HCT116 (cell line): ENCODE measurements at regions not wholly inside any gene's neighbourhood (a gene's known extent, or its start where the extent isn't known, plus 50 kb on each side); places are given as distances from the start of the nearest gene placed in this dataset.

ENCODE experiments used
- ATAC-seq: fragments of 200-7000 bp; cut with Tn5 transposase; 2 replicates; pipeline ENCODE4 v1.9.1; 2020; ENCODE audit warnings: mild to moderate bottlenecking, moderate library complexity
- BruUV-seq: library from RNA; stranded (reverse); fragments of 400-500 nt; replicated peaks from 2 replicates; lab custom pipeline; 2021; lab: Mats Ljungman, UMichigan
- CTCF ChIA-PET: fragments of 300-600 bp; sonication (Branson Sonifier 250); formaldehyde crosslinking; loops from one replicate; lab custom pipeline; 2021; ENCODE audit warnings: antibody characterized with exemption; lab: Charles Lee
- POLR2A ChIA-PET: fragments of 300-600, 350-600 bp; sonication (Branson Sonifier 250); formaldehyde crosslinking; loops from one replicate; lab custom pipeline; 2021; ENCODE audit warnings: antibody characterized with exemption; lab: Charles Lee
- RAD21 ChIA-PET, 2 experiments: fragments of 300-600 bp; sonication (Branson Sonifier 250); formaldehyde crosslinking; loops; one replicate each; lab custom pipeline; 2023; ENCODE audit warnings: low total read pairs in 2 of 2; ENCODE audit not compliant: uncharacterized antibody in 2 of 2, unreplicated experiment in 2 of 2, low non-redundant PET in 1 of 2; lab: Charles Lee
- DNase-seq: peaks from one replicate; pipeline ENCODE4 v3.0.0-alpha.2; 2010; ENCODE audit warnings: low read depth, low spot score
- H2AFZ ChIP-seq: fragments of 200-600 bp; shearing (Covaris generic), sonication (generic); 2 replicates; pipeline ENCODE4 v1.6.1; 2017; ENCODE audit warnings: low read depth, mixed run types, mixed read lengths, antibody characterized with exemption, low read length; ENCODE audit not compliant: poor library complexity, severe bottlenecking
- H3K27ac ChIP-seq: 2 replicates; pipeline ENCODE4 v1.5.1; 2012; ENCODE audit warnings: low read depth, low read length
- H3K27me3 ChIP-seq: fragments of 200-600 bp; sonication (generic); 2 replicates; pipeline ENCODE4 v1.6.1; 2016; ENCODE audit warnings: mixed run types, low read length, mixed read lengths; ENCODE audit not compliant: insufficient read depth
- H3K36me3 ChIP-seq, 2 experiments: fragments of 200-500 bp in 1 of 2; fragments of 200-600 bp in 1 of 2; sonication (Bioruptor generic) in 1 of 2; sonication (generic) in 1 of 2; 2 replicates each; pipeline versions ENCODE4 v1.5.1 to v1.6.1; 2014 to 2016; ENCODE audit warnings: low read length in 2 of 2, inconsistent platforms in 1 of 2, mixed read lengths in 1 of 2, mixed run types in 1 of 2; ENCODE audit not compliant: insufficient read depth in 2 of 2, control insufficient read depth in 1 of 2
- H3K4me1 ChIP-seq, 2 experiments: fragments of 200-600 bp in 1 of 2; sonication (generic) in 1 of 2; 2 replicates each; pipeline versions ENCODE4 v1.5.1 to v1.6.1; 2012 to 2017; ENCODE audit warnings: low read length in 2 of 2, inconsistent platforms in 1 of 2, mild to moderate bottlenecking in 1 of 2, mixed read lengths in 1 of 2, mixed run types in 1 of 2, moderate library complexity in 1 of 2; ENCODE audit not compliant: insufficient read depth in 2 of 2, control insufficient read depth in 1 of 2
- H3K4me2 ChIP-seq: fragments of 200-600 bp; sonication (generic); 2 replicates; pipeline ENCODE4 v1.6.1; 2017; ENCODE audit warnings: mixed run types, low read length, mixed read lengths
- H3K4me3 ChIP-seq, 2 experiments: fragments of 200-600 bp in 1 of 2; sonication (generic) in 1 of 2; replicated peaks in 1 of 2; 2 replicates each; pipeline ENCODE4 v1.5.1; 2011 to 2016; ENCODE audit warnings: low read length in 2 of 2, control low read depth in 1 of 2, low read depth in 1 of 2, mild to moderate bottlenecking in 1 of 2, mixed read lengths in 1 of 2, mixed run types in 1 of 2
- H3K79me2 ChIP-seq: fragments of 200-600 bp; sonication (generic); 2 replicates; pipeline ENCODE4 v1.6.1; 2017; ENCODE audit warnings: mild to moderate bottlenecking, mixed run types, low read length, moderate library complexity, mixed read lengths; ENCODE audit not compliant: insufficient read depth
- H3K9ac ChIP-seq: fragments of 200-600 bp; sonication (generic); 2 replicates; pipeline ENCODE4 v1.6.1; 2016; ENCODE audit warnings: low read length, mixed read lengths
- H3K9me2 ChIP-seq: fragments of 200-600 bp; sonication (generic), shearing (Covaris generic); 2 replicates; pipeline ENCODE4 v1.6.1; 2017; ENCODE audit warnings: mixed run types, mild to moderate bottlenecking, moderate library complexity; ENCODE audit not compliant: insufficient read depth
- H3K9me3 ChIP-seq, 2 experiments: fragments of 200-500 bp in 1 of 2; fragments of 200-600 bp in 1 of 2; sonication (Bioruptor generic) in 1 of 2; sonication (generic) in 1 of 2; 2 replicates each; pipeline ENCODE4 v1.6.1; 2014 to 2017; ENCODE audit warnings: low read length in 2 of 2, mixed read lengths in 2 of 2, inconsistent platforms in 1 of 2, low read depth in 1 of 2, mild to moderate bottlenecking in 1 of 2, mixed run types in 1 of 2, moderate library complexity in 1 of 2; ENCODE audit not compliant: control insufficient read depth in 1 of 2, insufficient read depth in 1 of 2
- H4K20me1 ChIP-seq: fragments of 200-600 bp; sonication (generic), shearing (Covaris generic); 2 replicates; pipeline ENCODE4 v1.6.1; 2017; ENCODE audit warnings: mixed run types, mild to moderate bottlenecking, moderate library complexity; ENCODE audit not compliant: insufficient read depth
- CTCF ChIP-seq, 3 experiments: fragments of 200-600 bp in 1 of 3; sonication (generic) in 1 of 3; IDR thresholded peaks in 2 of 3; conservative IDR thresholded peaks in 1 of 3; 2 replicates each; pipeline ENCODE4 v1.5.1; 2012 to 2017; ENCODE audit warnings: low read depth in 2 of 3, low read length in 2 of 3, antibody characterized with exemption in 1 of 3, borderline replicate concordance in 1 of 3, control low read depth in 1 of 3, mild to moderate bottlenecking in 1 of 3, mixed read lengths in 1 of 3, mixed run types in 1 of 3, moderate library complexity in 1 of 3; ENCODE audit not compliant: insufficient read depth in 1 of 3
- EGR1 ChIP-seq: IDR thresholded peaks from 2 replicates; pipeline ENCODE4 v1.6.1; 2012; ENCODE audit warnings: low read depth
- ELF1 ChIP-seq: IDR thresholded peaks from 2 replicates; pipeline ENCODE4 v1.6.1; 2012; ENCODE audit warnings: low read depth, borderline replicate concordance
- EZH2 ChIP-seq: fragments of 200-600 bp; sonication (generic); IDR thresholded peaks from 2 replicates; pipeline ENCODE4 v1.6.1; 2017; ENCODE audit warnings: antibody characterized with exemption, mixed run types
- EZH2phosphoT487 ChIP-seq: fragments of 200-600 bp; IDR thresholded peaks from 2 replicates; pipeline ENCODE4 v1.6.1; 2018; ENCODE audit warnings: antibody characterized with exemption, borderline replicate concordance
- FOSL1 ChIP-seq: IDR thresholded peaks from 2 replicates; pipeline ENCODE4 v1.6.1; 2012; ENCODE audit warnings: low read depth
- JUND ChIP-seq: IDR thresholded peaks from 2 replicates; pipeline ENCODE4 v1.6.1; 2012
- MAX ChIP-seq: IDR thresholded peaks from 2 replicates; pipeline ENCODE4 v1.6.1; 2012
- POLR2A ChIP-seq: IDR thresholded peaks from 2 replicates; pipeline ENCODE4 v1.7.0; 2011; ENCODE audit warnings: borderline replicate concordance; ENCODE audit not compliant: insufficient read depth, insufficient read length; ENCODE audit errors: extremely low read depth
- RAD21 ChIP-seq: IDR thresholded peaks from 2 replicates; pipeline ENCODE4 v1.6.1; 2012; ENCODE audit warnings: low read depth, mild to moderate bottlenecking
- REST ChIP-seq: IDR thresholded peaks from 2 replicates; pipeline ENCODE4 v1.6.1; 2012; ENCODE audit warnings: low read depth
- SP1 ChIP-seq: IDR thresholded peaks from 2 replicates; pipeline ENCODE4 v1.6.1; 2012; ENCODE audit warnings: low read depth
- SRF ChIP-seq: IDR thresholded peaks from 2 replicates; pipeline ENCODE4 v1.6.1; 2012; ENCODE audit warnings: low read depth
- TCF7L2 ChIP-seq: IDR thresholded peaks from 2 replicates; pipeline ENCODE4 v1.7.0; 2011; ENCODE audit warnings: borderline replicate concordance, inconsistent platforms; ENCODE audit not compliant: insufficient read depth, insufficient read length; ENCODE audit errors: extremely low read depth
- YY1 ChIP-seq: IDR thresholded peaks from 2 replicates; pipeline ENCODE4 v1.6.1; 2011; ENCODE audit warnings: low read length, low read depth, moderate library complexity, mild to moderate bottlenecking; ENCODE audit not compliant: insufficient replicate concordance; ENCODE audit errors: extremely low read depth
- ZBTB33 ChIP-seq: IDR thresholded peaks from 2 replicates; pipeline ENCODE4 v1.6.1; 2011; ENCODE audit warnings: mild to moderate bottlenecking, low read length, moderate library complexity; ENCODE audit not compliant: insufficient replicate concordance; ENCODE audit errors: extremely low read depth
- ZFX ChIP-seq: fragments of 450-650 bp; IDR thresholded peaks from 2 replicates; pipeline ENCODE4 v1.6.1; 2017
- ZNF274 ChIP-seq: fragments of 200-500 bp; sonication (Bioruptor generic); IDR thresholded peaks from 2 replicates; pipeline ENCODE4 v1.6.1; 2014; ENCODE audit warnings: mild to moderate bottlenecking, low read depth, low read length, inconsistent platforms
- intact Hi-C: fragments of 100-400 bp; cut with micrococcal nuclease; formaldehyde crosslinking; loops from 2 replicates; pipeline ENCODE4 v1.10.0; 2022

GRCh38 chr10:123522702-123523312 lies 143.3 kb upstream of the GPR26 start:
- no peak for ATAC-seq
- Histone ChIP-seq H4K20me1 (no peaks in the 10 kb centered on the region), H3K27ac (no peak overlapping the region)
- RAD21 ChIA-PET = no interaction called here
- intact Hi-C loops = no loop called here
- TF ChIP-seq FOSL1 = no peak
- TF ChIP-seq EGR1 = no peak
- no peak for TF ChIP-seq ZNF274
- TF ChIP-seq POLR2A = no peak
- no peak for TF ChIP-seq RAD21
- TF ChIP-seq REST = no peak
- no peak for TF ChIP-seq CTCF (IDR thresholded peaks at IDR 0.05 in 2 of 3, conservative IDR thresholded peaks at IDR 0.05 in 1 of 3; ENCODE audit: borderline replicate concordance in 1 of 3, insufficient read depth in 1 of 3, low read depth in 2 of 3, low read length in 2 of 3)
- no peak for TF ChIP-seq JUND
- no peak for TF ChIP-seq SRF
- no peak for TF ChIP-seq YY1
- no peak for TF ChIP-seq SP1
- no peak for TF ChIP-seq ZFX
- TF ChIP-seq TCF7L2 = no peak
- no peak for TF ChIP-seq MAX
- TF ChIP-seq EZH2 = no peak
- TF ChIP-seq EZH2phosphoT487 = no peak
- no peak for TF ChIP-seq ZBTB33
- no peak for TF ChIP-seq ELF1
- TF ChIP-seq, all 23 proteins: peak for 0
- H3K36me3 ChIP-seq = no peaks in the 10 kb centered on the region
- H3K9me2 ChIP-seq = no peaks in the 10 kb centered on the region
- H3K4me1 ChIP-seq = no peaks in the 10 kb centered on the region
- no peak overlapping the region for H3K4me2 ChIP-seq
- H2AFZ ChIP-seq = no peak overlapping the region
- no TSS peak for BruUV-seq
- DNase-seq = no peak
- no peaks in the 10 kb centered on the region for H3K79me2 ChIP-seq
- no peak overlapping the region for H3K4me3 ChIP-seq
- ChIA-PET POLR2A (no interaction called here), CTCF (no interaction called here)
- H3K9ac ChIP-seq = no peak overlapping the region
- peaks cover 2% of the 10 kb centered on the region; the same call in 1 of the 2 replicates for H3K27me3 ChIP-seq
- no peaks in the 10 kb centered on the region for H3K9me3 ChIP-seq
